Activated CD4-positive, alpha-beta T cell treated with anti-CD3 and anti-CD28 coated beads for 36 hours (primary cell): ENCODE measurements at regions not wholly inside any gene's neighbourhood (a gene's known extent, or its start where the extent isn't known, plus 50 kb on each side); places are given as distances from the start of the nearest gene placed in this dataset.

Experiments used
- ATAC-seq: fragments of 200-7000 bp; cut with Tn5 transposase; one replicate; pipeline ENCODE4 v1.10.0; 2021; ENCODE audit warnings: mild to moderate bottlenecking, moderate library complexity
- CTCF ChIA-PET: fragments of 350-600 bp; sonication (Branson Sonifier 250); formaldehyde crosslinking; loops from one replicate; lab custom pipeline; 2021; ENCODE audit warnings: antibody characterized with exemption; lab: Charles Lee
- POLR2A ChIA-PET: fragments of 350-600 bp; sonication (Branson Sonifier 250); formaldehyde crosslinking; loops from one replicate; lab custom pipeline; 2021; ENCODE audit warnings: antibody characterized with exemption, inconsistent platforms; lab: Charles Lee
- DNase-seq: peaks from one replicate; pipeline ENCODE4 v3.0.0-alpha.2; 2020
- H3K27ac Mint-ChIP-seq: one replicate; pipeline ENCODE4 v1.8.0; 2021; ENCODE audit warnings: mixed read lengths
- H3K27me3 Mint-ChIP-seq: one replicate; pipeline ENCODE4 v1.8.0; 2021; ENCODE audit warnings: mixed read lengths
- H3K36me3 Mint-ChIP-seq: one replicate; pipeline ENCODE4 v1.8.0; 2021; ENCODE audit warnings: low read depth, mixed read lengths
- H3K4me1 Mint-ChIP-seq: one replicate; pipeline ENCODE4 v1.8.0; 2021; ENCODE audit warnings: mixed read lengths
- H3K4me3 Mint-ChIP-seq: one replicate; pipeline ENCODE4 v1.8.0; 2021; ENCODE audit warnings: mild to moderate bottlenecking, moderate library complexity, mixed read lengths
- H3K9me3 Mint-ChIP-seq: one replicate; pipeline ENCODE4 v1.8.0; 2021; ENCODE audit warnings: low read depth, mixed read lengths
- intact Hi-C, 2 experiments: fragments of 100-400 bp; cut with DNase I in 1 of 2; cut with micrococcal nuclease in 1 of 2; formaldehyde crosslinking; loops; one replicate each; pipeline versions ENCODE4 v1.14.2 to v1.15.1; 2022 to 2024; cut with DNase I, micrococcal nuclease

DNA sequence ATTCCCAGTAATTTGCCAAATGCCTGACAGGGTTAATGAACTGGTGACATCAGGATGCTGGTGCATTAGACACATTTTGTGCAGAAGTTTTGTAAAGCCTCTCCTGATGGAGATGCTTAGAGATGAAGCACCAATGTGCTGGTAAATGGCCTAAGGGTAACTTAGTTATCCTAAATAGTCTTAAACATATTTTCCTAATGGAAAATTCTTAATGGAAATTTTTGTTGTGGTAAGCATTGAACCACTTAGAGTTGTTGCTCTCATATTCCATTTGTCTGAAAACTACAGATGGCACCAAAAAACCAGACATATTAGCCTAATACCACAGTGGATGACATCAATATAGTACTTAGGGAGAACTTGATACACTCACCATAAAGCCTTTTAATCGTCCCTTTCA, 154.5 kb upstream of the ANK2 start:
- no peak for ATAC-seq
- H3K4me1 Mint-ChIP-seq = no peaks in the 10 kb centered on the region
- H3K27ac Mint-ChIP-seq = no peak overlapping the region
- ChIA-PET CTCF (interaction anchor here (1.2 kb wide), 1 partner anchor 45 kb away, joined by 3 read pairs; no protein-coding TSS in a partner anchor), POLR2A (no interaction called here)
- no peaks in the 10 kb centered on the region for H3K36me3 Mint-ChIP-seq
- H3K9me3 Mint-ChIP-seq = no peaks in the 10 kb centered on the region
- H3K4me3 Mint-ChIP-seq = no peak overlapping the region
- peaks cover 16% of the 10 kb centered on the region for H3K27me3 Mint-ChIP-seq
- DNase-seq = no peak
- intact Hi-C loops = no loop called here

GRCh38 chr4:112895811-112896608, 153.4 kb upstream of the ANK2 start:
- no peaks in the 10 kb centered on the region for H3K4me1 Mint-ChIP-seq
- H3K27me3 Mint-ChIP-seq = peaks cover 21% of the 10 kb centered on the region
- H3K27ac Mint-ChIP-seq = no peak overlapping the region
- no peaks in the 10 kb centered on the region for H3K9me3 Mint-ChIP-seq
- no peaks in the 10 kb centered on the region for H3K36me3 Mint-ChIP-seq
- DNase-seq (peak; percentile 24), ATAC-seq (peak; percentile 66)
- intact Hi-C loops = no loop called here
- CTCF ChIA-PET = interaction anchor here (0.6 to 1.2 kb wide), 5 partner anchors 8 to 403 kb away, joined by 3 to 7 read pairs (median 3); no protein-coding TSS in a partner anchor
- H3K4me3 Mint-ChIP-seq = no peak overlapping the region
- POLR2A ChIA-PET = interaction anchor here (0.6 kb wide), 1 partner anchor 27 kb away, joined by 3 read pairs; no protein-coding TSS in a partner anchor

- DNase-seq (no peak), ATAC-seq (no peak)
- intact Hi-C loops = no loop called here
- Mint-ChIP-seq H3K27ac (no peak overlapping the region), H3K36me3 (no peaks in the 10 kb centered on the region), H3K4me1 (no peaks in the 10 kb centered on the region), H3K27me3 (peaks cover 21% of the 10 kb centered on the region), H3K9me3 (no peaks in the 10 kb centered on the region), H3K4me3 (no peak overlapping the region)
- ChIA-PET POLR2A (no interaction called here), CTCF (interaction anchor here (0.6 to 1.1 kb wide), 4 partner anchors 9 to 403 kb away, joined by 3 to 7 read pairs (median 3); no protein-coding TSS in a partner anchor)
These were observed 152.8 kb upstream of the ANK2 start for GRCh38 chr4:112896609-112897190.

DNA sequence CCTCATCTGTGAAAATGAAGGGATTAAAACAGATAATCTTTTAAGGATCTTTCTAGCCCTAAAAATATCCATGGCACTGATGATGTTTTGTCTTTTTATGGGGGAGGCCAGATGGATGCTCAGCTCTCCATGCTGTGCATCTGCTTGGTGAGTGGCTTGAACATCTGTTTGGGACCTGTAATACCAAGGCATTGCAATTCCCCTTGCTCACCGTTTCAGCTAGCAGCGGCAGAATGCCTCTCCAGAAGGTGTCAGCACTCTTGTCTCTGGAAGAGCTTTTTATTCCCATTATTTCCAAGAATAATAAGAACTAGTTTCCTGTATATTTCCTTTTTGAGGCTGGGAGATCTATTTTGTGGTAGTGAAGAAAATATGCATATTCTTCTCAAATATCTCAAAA, 151.9 kb upstream of the ANK2 start:
- intact Hi-C loops = no loop called here
- ATAC-seq (no peak), DNase-seq (no peak)
- H3K36me3 Mint-ChIP-seq = no peaks in the 10 kb centered on the region
- no peaks in the 10 kb centered on the region for H3K9me3 Mint-ChIP-seq
- no peaks in the 10 kb centered on the region for H3K4me1 Mint-ChIP-seq
- CTCF ChIA-PET = interaction anchor here (0.6 to 1.0 kb wide), 2 partner anchors 54 to 132 kb away, joined by 3 read pairs; no protein-coding TSS in a partner anchor
- no peak overlapping the region for H3K27ac Mint-ChIP-seq
- POLR2A ChIA-PET = no interaction called here
- H3K27me3 Mint-ChIP-seq = peaks cover 23% of the 10 kb centered on the region
- H3K4me3 Mint-ChIP-seq = no peak overlapping the region

DNA sequence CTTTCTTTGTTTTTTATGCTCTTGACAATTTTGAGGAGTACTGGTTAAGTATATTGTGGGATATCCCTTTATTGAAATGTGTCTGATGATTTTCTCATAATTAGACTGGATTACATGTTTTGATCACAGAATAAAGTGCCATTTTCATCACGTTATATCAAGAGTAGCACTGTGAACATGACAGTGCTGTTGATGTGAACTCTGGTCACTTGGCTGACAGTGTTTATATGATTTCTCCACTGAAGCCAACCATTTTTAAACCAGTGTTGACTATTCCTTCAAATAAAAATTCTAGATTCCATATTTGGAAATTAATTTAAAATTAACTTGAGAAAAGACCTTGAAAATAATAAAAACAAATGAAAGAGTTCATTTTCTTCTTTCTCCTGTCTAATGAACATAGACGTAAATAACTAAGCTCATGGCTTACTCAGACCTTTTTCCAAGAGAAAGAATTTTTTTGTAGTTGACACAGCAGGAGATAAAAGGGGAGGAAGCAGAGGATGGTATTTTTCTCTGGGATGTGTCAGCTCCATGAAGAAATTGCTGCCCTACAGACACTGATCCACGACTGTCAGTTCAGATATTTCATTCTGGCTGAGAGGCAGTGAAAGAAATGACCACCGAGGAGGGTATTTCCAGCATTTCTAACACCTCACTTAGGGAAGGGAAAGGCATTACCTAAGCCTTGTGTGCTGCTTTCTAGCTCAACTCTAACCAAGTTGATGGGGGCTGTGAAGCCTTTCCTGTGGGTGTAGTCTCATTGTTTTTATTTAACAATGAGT, 150.9 kb upstream of the ANK2 start:
- POLR2A ChIA-PET = no interaction called here

DNA sequence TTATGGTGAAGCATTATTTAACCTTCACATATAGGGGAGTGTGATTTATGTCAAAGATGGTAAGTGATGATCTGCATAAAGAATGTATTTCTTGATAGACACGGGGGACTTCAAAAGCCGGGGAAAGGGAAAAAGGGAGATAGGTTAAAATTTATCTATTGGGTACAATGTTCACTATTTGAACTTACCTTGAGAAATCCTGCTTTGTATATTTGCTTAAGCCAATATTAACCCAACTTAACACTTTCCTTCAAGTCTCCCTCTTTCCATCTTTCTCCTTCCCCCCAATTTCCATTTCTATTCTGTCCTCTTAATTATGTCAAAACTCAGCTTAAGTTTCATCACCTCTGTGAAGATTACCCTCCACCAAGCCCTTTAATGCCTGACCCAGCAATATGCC, 149.0 kb upstream of the ANK2 start:
- DNase-seq = no peak
- no peaks in the 10 kb centered on the region for H3K36me3 Mint-ChIP-seq
- no peaks in the 10 kb centered on the region for H3K9me3 Mint-ChIP-seq
- H3K27me3 Mint-ChIP-seq = peaks cover 21% of the 10 kb centered on the region
- no peak overlapping the region for H3K4me3 Mint-ChIP-seq
- H3K27ac Mint-ChIP-seq = no peak overlapping the region
- ChIA-PET POLR2A (no interaction called here), CTCF (no interaction called here)
- no peaks in the 10 kb centered on the region for H3K4me1 Mint-ChIP-seq
- no peak for ATAC-seq
- intact Hi-C loops = no loop called here

More for the DNA sequence above, 150.9 kb upstream of the ANK2 start:
- Mint-ChIP-seq H3K27me3 (peaks cover 21% of the 10 kb centered on the region), H3K27ac (no peak overlapping the region), H3K9me3 (no peaks in the 10 kb centered on the region), H3K4me1 (no peaks in the 10 kb centered on the region), H3K4me3 (no peak overlapping the region), H3K36me3 (no peaks in the 10 kb centered on the region)
- ATAC-seq = no peak
- CTCF ChIA-PET = interaction anchor here (0.6 kb wide), 1 partner anchor 133 kb away, joined by 3 read pairs; no protein-coding TSS in a partner anchor
- intact Hi-C loops = no loop called here
- DNase-seq = no peak

GRCh38 chr4:112901962-112902411, 147.5 kb upstream of the ANK2 start:
- intact Hi-C loops = no loop called here
- ChIA-PET CTCF (interaction anchor here (0.6 to 1.1 kb wide), 2 partner anchors 10 to 42 kb away, joined by 3 read pairs; no protein-coding TSS in a partner anchor), POLR2A (no interaction called here)
- no peaks in the 10 kb centered on the region for H3K9me3 Mint-ChIP-seq
- no peak overlapping the region for H3K27ac Mint-ChIP-seq
- ATAC-seq = no peak
- no peak overlapping the region for H3K4me3 Mint-ChIP-seq
- no peak for DNase-seq
- no peaks in the 10 kb centered on the region for H3K36me3 Mint-ChIP-seq
- no peaks in the 10 kb centered on the region for H3K4me1 Mint-ChIP-seq
- H3K27me3 Mint-ChIP-seq = peaks cover 23% of the 10 kb centered on the region

GRCh38 chr4:112905728-112906127, 143.7 kb upstream of the ANK2 start:
- H3K4me3 Mint-ChIP-seq = no peak overlapping the region
- H3K27ac Mint-ChIP-seq = no peak overlapping the region
- no peaks in the 10 kb centered on the region for H3K9me3 Mint-ChIP-seq
- intact Hi-C loops = no loop called here
- ChIA-PET POLR2A (no interaction called here), CTCF (no interaction called here)
- DNase-seq = no peak
- H3K4me1 Mint-ChIP-seq = peaks cover 4% of the 10 kb centered on the region
- no peak for ATAC-seq
- peaks cover 13% of the 10 kb centered on the region for H3K27me3 Mint-ChIP-seq
- no peaks in the 10 kb centered on the region for H3K36me3 Mint-ChIP-seq

- intact Hi-C loops = no loop called here
- no peak for ATAC-seq
These were observed 140.9 kb upstream of the ANK2 start for GRCh38 chr4:112908511-112908910.

DNA sequence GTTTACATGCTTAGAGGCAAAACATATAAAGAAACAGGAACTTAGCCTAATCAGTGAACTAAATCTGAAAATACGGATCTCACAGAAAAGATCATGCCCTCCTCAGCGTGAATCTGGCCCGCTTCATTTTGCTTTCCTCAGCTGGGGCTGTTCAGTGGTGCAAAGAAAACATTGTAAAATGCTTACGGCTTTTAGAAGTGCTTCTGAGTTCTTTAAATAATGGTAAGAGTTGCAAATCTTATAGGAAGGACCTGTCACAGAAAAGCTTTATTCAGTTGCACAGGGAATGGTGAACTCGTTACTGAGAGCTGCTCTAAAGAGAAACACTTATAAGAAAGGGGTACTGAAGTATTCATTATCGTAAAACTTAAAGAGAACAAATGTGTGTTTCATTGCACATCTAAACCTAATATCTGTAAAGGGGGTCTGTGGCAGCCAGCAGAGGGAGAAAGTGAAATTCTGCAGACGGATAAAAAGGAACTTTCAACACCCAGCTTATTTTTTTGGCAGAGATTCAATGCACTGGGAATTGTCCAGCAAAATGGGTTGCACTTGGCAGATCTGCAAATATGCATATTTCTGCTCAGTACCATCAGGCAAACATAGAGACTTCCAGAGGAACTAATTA, 139.2 kb upstream of the ANK2 start:
- POLR2A ChIA-PET = no interaction called here
- Mint-ChIP-seq H3K9me3 (no peaks in the 10 kb centered on the region), H3K27me3 (peaks cover 11% of the 10 kb centered on the region), H3K27ac (no peak overlapping the region), H3K36me3 (no peaks in the 10 kb centered on the region), H3K4me1 (peaks cover 4% of the 10 kb centered on the region), H3K4me3 (no peak overlapping the region)
- ATAC-seq = no peak
- CTCF ChIA-PET = no interaction called here
- no peak for DNase-seq
- intact Hi-C loops = no loop called here

More at GRCh38 chr4:112908511-112908910, 140.9 kb upstream of the ANK2 start:
- ChIA-PET POLR2A (no interaction called here), CTCF (no interaction called here)
- peaks cover 11% of the 10 kb centered on the region for H3K27me3 Mint-ChIP-seq
- H3K4me3 Mint-ChIP-seq = no peak overlapping the region
- H3K9me3 Mint-ChIP-seq = no peaks in the 10 kb centered on the region
- no peaks in the 10 kb centered on the region for H3K36me3 Mint-ChIP-seq
- peaks cover 4% of the 10 kb centered on the region for H3K4me1 Mint-ChIP-seq
- no peak for DNase-seq
- H3K27ac Mint-ChIP-seq = no peak overlapping the region

DNA sequence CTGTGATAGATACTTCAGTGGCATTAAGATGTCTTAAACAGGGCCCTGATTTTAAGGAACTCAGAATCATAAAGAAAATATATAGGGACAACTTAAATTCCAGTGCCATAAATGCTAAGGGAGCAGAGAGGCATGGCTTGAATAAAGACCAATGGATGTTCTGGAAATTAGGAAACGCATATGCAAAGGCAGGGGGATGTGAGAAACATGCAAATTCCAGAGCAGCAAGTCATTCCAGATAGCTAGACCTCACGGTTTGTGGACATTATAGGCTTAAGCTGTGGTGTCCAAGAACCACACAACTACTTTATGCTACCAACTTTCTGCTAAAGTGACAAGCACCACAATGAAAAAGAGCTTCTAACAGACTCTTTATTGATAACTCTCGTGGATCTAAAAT, 132.6 kb upstream of the ANK2 start:
- H3K4me1 Mint-ChIP-seq = no peaks in the 10 kb centered on the region
- H3K27ac Mint-ChIP-seq = no peak overlapping the region
- CTCF ChIA-PET = interaction anchor here (0.6 kb wide), 1 partner anchor 56 kb away, joined by 3 read pairs; no protein-coding TSS in a partner anchor
- H3K36me3 Mint-ChIP-seq = no peaks in the 10 kb centered on the region
- ATAC-seq (no peak), DNase-seq (no peak)
- POLR2A ChIA-PET = no interaction called here
- no peaks in the 10 kb centered on the region for H3K9me3 Mint-ChIP-seq
- intact Hi-C loops = no loop called here
- no peak overlapping the region for H3K4me3 Mint-ChIP-seq
- peaks cover 2% of the 10 kb centered on the region for H3K27me3 Mint-ChIP-seq
